MCF 10A (cell line): ENCODE measurements at regions not wholly inside any gene's neighbourhood (a gene's known extent, or its start where the extent isn't known, plus 50 kb on each side); places are given as distances from the start of the nearest gene placed in this dataset.

Experiments used
- BruUV-seq: library from RNA; stranded (reverse); fragments of 400-500 nt; replicated peaks from 2 replicates; lab custom pipeline; 2021; lab: Mats Ljungman, UMichigan
- CTCF ChIA-PET: fragments of 300-600 bp; sonication (Branson Sonifier 250); formaldehyde crosslinking; extraction: SDS; loops from one replicate; lab custom pipeline; 2021; ENCODE audit warnings: antibody characterized with exemption, inconsistent platforms; lab: Yijun Ruan, JAX
- POLR2A ChIA-PET: fragments of 300-600, 350-650 bp; sonication (Branson Sonifier 250); formaldehyde crosslinking; extraction: SDS; loops from one replicate; lab custom pipeline; 2020; ENCODE audit warnings: antibody characterized with exemption, inconsistent platforms; lab: Yijun Ruan, JAX
- DNase-seq: peaks from one replicate; pipeline ENCODE4 v3.0.0-alpha.2; 2018; ENCODE audit not compliant: unreplicated experiment
- H3K27ac Mint-ChIP-seq: one replicate; pipeline ENCODE4 v1.8.0; 2022; ENCODE audit warnings: mild to moderate bottlenecking, low read depth, mixed read lengths; ENCODE audit not compliant: unreplicated experiment
- H3K27me3 Mint-ChIP-seq: one replicate; pipeline ENCODE4 v1.8.0; 2022; ENCODE audit warnings: mixed read lengths; ENCODE audit not compliant: insufficient read depth, unreplicated experiment
- H3K36me3 Mint-ChIP-seq: one replicate; pipeline ENCODE4 v1.8.0; 2022; ENCODE audit warnings: mild to moderate bottlenecking, moderate library complexity, mixed read lengths; ENCODE audit not compliant: insufficient read depth, unreplicated experiment
- H3K4me1 Mint-ChIP-seq: one replicate; pipeline ENCODE4 v1.8.0; 2022; ENCODE audit warnings: mixed read lengths; ENCODE audit not compliant: insufficient read depth, unreplicated experiment
- H3K4me3 Mint-ChIP-seq: one replicate; pipeline ENCODE4 v1.8.0; 2022; ENCODE audit warnings: mild to moderate bottlenecking, moderate library complexity, mixed read lengths; ENCODE audit not compliant: unreplicated experiment
- H3K9me3 Mint-ChIP-seq: one replicate; pipeline ENCODE4 v1.8.0; 2022; ENCODE audit warnings: mixed read lengths; ENCODE audit not compliant: unreplicated experiment
- CTCF ChIP-seq: fragments of 200-600 bp; IDR thresholded peaks from one replicate; pipeline ENCODE4 v1.8.0; 2022; ENCODE audit warnings: antibody characterized with exemption, mild to moderate bottlenecking; ENCODE audit not compliant: unreplicated experiment
- intact Hi-C: fragments of 100-400 bp; cut with micrococcal nuclease; formaldehyde crosslinking; loops from 2 replicates; pipeline ENCODE4 v1.14.1; 2022

- intact Hi-C loops, result no loop called here
- Mint-ChIP-seq H3K4me1 (no peaks in the 10 kb centered on the region), H3K27ac (no peak overlapping the region), H3K36me3 (no peaks in the 10 kb centered on the region), H3K4me3 (no peak overlapping the region), H3K9me3 (no peaks in the 10 kb centered on the region), H3K27me3 (peaks cover 33% of the 10 kb centered on the region)
- DNase-seq, result no peak
- POLR2A ChIA-PET, result no interaction called here
- BruUV-seq, result no TSS peak
- no peak for TF ChIP-seq CTCF
- CTCF ChIA-PET, result no interaction called here
These were observed 216.7 kb downstream of the C16orf95 start for GRCh38 chr16:87100306-87101058.

GRCh38 chr16:87101903-87102302 lies 215.3 kb downstream of the C16orf95 start:
- Mint-ChIP-seq H3K4me1 (no peaks in the 10 kb centered on the region), H3K36me3 (no peaks in the 10 kb centered on the region), H3K27ac (no peak overlapping the region), H3K4me3 (no peak overlapping the region), H3K9me3 (no peaks in the 10 kb centered on the region), H3K27me3 (peaks cover 19% of the 10 kb centered on the region)
- no peak for TF ChIP-seq CTCF
- ChIA-PET CTCF (no interaction called here), POLR2A (no interaction called here)
- peak; percentile 18 for DNase-seq
- BruUV-seq, result no TSS peak
- intact Hi-C loops, result no loop called here

GRCh38 chr16:87107201-87107600 lies 210.0 kb downstream of the C16orf95 start:
- Mint-ChIP-seq H3K4me3 (no peak overlapping the region), H3K36me3 (no peaks in the 10 kb centered on the region), H3K27ac (no peak overlapping the region), H3K27me3 (no peaks in the 10 kb centered on the region), H3K4me1 (no peaks in the 10 kb centered on the region), H3K9me3 (no peaks in the 10 kb centered on the region)
- intact Hi-C loops, result no loop called here
- POLR2A ChIA-PET, result interaction anchor here (0.6 kb wide), 2 partner anchors 94 to 1689 kb away, joined by 3 read pairs; no protein-coding TSS in a partner anchor
- no peak for TF ChIP-seq CTCF
- DNase-seq, result no peak
- BruUV-seq, result no TSS peak
- CTCF ChIA-PET, result no interaction called here

- ChIA-PET CTCF (interaction anchor here (0.5 to 0.6 kb wide), 2 partner anchors 91 to 169 kb away, joined by 3 read pairs; no protein-coding TSS in a partner anchor), POLR2A (interaction anchor here (0.6 to 0.7 kb wide), 2 partner anchors 142 to 156 kb away, joined by 3 to 4 read pairs; no protein-coding TSS in a partner anchor)
- no peaks in the 10 kb centered on the region for H3K27me3 Mint-ChIP-seq
- no peaks in the 10 kb centered on the region for H3K4me1 Mint-ChIP-seq
- no peak for TF ChIP-seq CTCF
- no TSS peak for BruUV-seq
- no peaks in the 10 kb centered on the region for H3K36me3 Mint-ChIP-seq
- no peak overlapping the region for H3K4me3 Mint-ChIP-seq
- no peak for DNase-seq
- intact Hi-C loops, result no loop called here
- no peaks in the 10 kb centered on the region for H3K9me3 Mint-ChIP-seq
- no peak overlapping the region for H3K27ac Mint-ChIP-seq
These were observed 208.9 kb downstream of the C16orf95 start for GRCh38 chr16:87108278-87108677.
